Parathyroid adenoma (tissue), 2 donors: ENCODE measurements at regions not wholly inside any gene's neighbourhood (a gene's known extent, or its start where the extent isn't known, plus 50 kb on each side); places are given as distances from the start of the nearest gene placed in this dataset.

Experiments
- H2AFZ ChIP-seq: fragments of 300-600 bp; sonication (generic); one replicate; pipeline ENCODE4 v1.7.0; 2017; ENCODE audit warnings: antibody characterized with exemption, mild to moderate bottlenecking
- H3K27ac ChIP-seq: fragments of 300-600 bp; sonication (generic); one replicate; pipeline ENCODE4 v1.7.0; 2017
- H3K27me3 ChIP-seq: fragments of 300-600 bp; sonication (generic); one replicate; pipeline ENCODE4 v1.7.0; 2017; ENCODE audit warnings: low read length; ENCODE audit not compliant: control insufficient read depth, insufficient read depth
- H3K36me3 ChIP-seq: fragments of 300-600 bp; sonication (generic); one replicate; pipeline ENCODE4 v1.7.0; 2017; ENCODE audit warnings: low read length; ENCODE audit not compliant: control insufficient read depth, insufficient read depth
- H3K4me1 ChIP-seq: fragments of 300-600 bp; sonication (generic); one replicate; pipeline ENCODE4 v1.7.0; 2017; ENCODE audit warnings: control low read depth
- H3K4me2 ChIP-seq: fragments of 300-600 bp; sonication (generic); one replicate; pipeline ENCODE4 v1.7.0; 2017; ENCODE audit warnings: low read length
- H3K4me3 ChIP-seq: fragments of 300-600 bp; sonication (generic); one replicate; pipeline ENCODE4 v1.7.0; 2017; ENCODE audit warnings: low read depth, low read length
- H3K79me2 ChIP-seq: fragments of 300-600 bp; sonication (generic); one replicate; pipeline ENCODE4 v1.7.0; 2017; ENCODE audit warnings: control low read depth
- H3K9ac ChIP-seq: fragments of 300-600 bp; sonication (generic); one replicate; pipeline ENCODE4 v1.7.0; 2017; ENCODE audit warnings: mild to moderate bottlenecking
- H3K9me3 ChIP-seq: fragments of 300-600 bp; sonication (generic); one replicate; pipeline ENCODE4 v1.7.0; 2017; ENCODE audit warnings: low read length; ENCODE audit not compliant: control insufficient read depth
- CTCF ChIP-seq: fragments of 300-600 bp; sonication (generic); IDR thresholded peaks from one replicate; pipeline ENCODE4 v1.7.0; 2017; ENCODE audit warnings: antibody characterized with exemption, mild to moderate bottlenecking
- donor health status: primary hyperparathyroidism.

GRCh38 chr1:218600968-218601367 is 255.8 kb downstream of the TGFB2 start:
- Histone ChIP-seq H3K27me3 (no peaks in the 10 kb centered on the region), H3K4me3 (no peak overlapping the region), H3K4me1 (no peaks in the 10 kb centered on the region), H3K4me2 (no peak overlapping the region), H3K9ac (no peak overlapping the region), H3K27ac (no peak overlapping the region), H3K79me2 (no peaks in the 10 kb centered on the region), H3K36me3 (no peaks in the 10 kb centered on the region), H2AFZ (no peak overlapping the region), H3K9me3 (no peaks in the 10 kb centered on the region)
- TF ChIP-seq CTCF, result no peak

GRCh38 chr1:218604217-218604616 is 259.1 kb downstream of the TGFB2 start:
- H3K36me3 ChIP-seq, result no peaks in the 10 kb centered on the region
- H2AFZ ChIP-seq, result no peak overlapping the region
- no peaks in the 10 kb centered on the region for H3K79me2 ChIP-seq
- no peaks in the 10 kb centered on the region for H3K27me3 ChIP-seq
- TF ChIP-seq CTCF, result no peak
- no peak overlapping the region for H3K4me3 ChIP-seq
- no peaks in the 10 kb centered on the region for H3K9me3 ChIP-seq
- no peaks in the 10 kb centered on the region for H3K4me1 ChIP-seq
- no peak overlapping the region for H3K27ac ChIP-seq
- H3K9ac ChIP-seq, result no peak overlapping the region
- no peak overlapping the region for H3K4me2 ChIP-seq

GRCh38 chr1:218611916-218612585 is 266.9 kb downstream of the TGFB2 start:
- H3K27ac ChIP-seq, result no peak overlapping the region
- no peak overlapping the region for H3K9ac ChIP-seq
- no peaks in the 10 kb centered on the region for H3K27me3 ChIP-seq
- no peak overlapping the region for H3K4me3 ChIP-seq
- no peaks in the 10 kb centered on the region for H3K36me3 ChIP-seq
- H3K9me3 ChIP-seq, result no peaks in the 10 kb centered on the region
- H2AFZ ChIP-seq, result no peak overlapping the region
- H3K79me2 ChIP-seq, result no peaks in the 10 kb centered on the region
- no peak for TF ChIP-seq CTCF
- H3K4me2 ChIP-seq, result no peak overlapping the region
- H3K4me1 ChIP-seq, result no peaks in the 10 kb centered on the region

- no peak overlapping the region for H3K4me3 ChIP-seq
- no peaks in the 10 kb centered on the region for H3K9me3 ChIP-seq
- no peaks in the 10 kb centered on the region for H3K36me3 ChIP-seq
- H3K79me2 ChIP-seq, result no peaks in the 10 kb centered on the region
- no peak for TF ChIP-seq CTCF
- no peaks in the 10 kb centered on the region for H3K4me1 ChIP-seq
- H3K9ac ChIP-seq, result no peak overlapping the region
- no peak overlapping the region for H3K27ac ChIP-seq
- no peaks in the 10 kb centered on the region for H3K27me3 ChIP-seq
- H3K4me2 ChIP-seq, result no peak overlapping the region
- no peak overlapping the region for H2AFZ ChIP-seq
Observed at GRCh38 chr1:218613105-218613504, 268.0 kb downstream of the TGFB2 start.

GRCh38 chr1:218614031-218614430 is 268.9 kb downstream of the TGFB2 start:
- no peaks in the 10 kb centered on the region for H3K36me3 ChIP-seq
- no peaks in the 10 kb centered on the region for H3K79me2 ChIP-seq
- no peaks in the 10 kb centered on the region for H3K9me3 ChIP-seq
- no peaks in the 10 kb centered on the region for H3K27me3 ChIP-seq
- no peak overlapping the region for H3K4me3 ChIP-seq
- H2AFZ ChIP-seq, result no peak overlapping the region
- no peak overlapping the region for H3K9ac ChIP-seq
- H3K27ac ChIP-seq, result no peak overlapping the region
- no peaks in the 10 kb centered on the region for H3K4me1 ChIP-seq
- no peak overlapping the region for H3K4me2 ChIP-seq
- no peak for TF ChIP-seq CTCF
